ENCODE measurements at regions not wholly inside any gene's neighbourhood (a gene's known extent, or its start where the extent isn't known, plus 50 kb on each side); places are given as distances from the start of the nearest gene placed in this dataset.

DNA sequence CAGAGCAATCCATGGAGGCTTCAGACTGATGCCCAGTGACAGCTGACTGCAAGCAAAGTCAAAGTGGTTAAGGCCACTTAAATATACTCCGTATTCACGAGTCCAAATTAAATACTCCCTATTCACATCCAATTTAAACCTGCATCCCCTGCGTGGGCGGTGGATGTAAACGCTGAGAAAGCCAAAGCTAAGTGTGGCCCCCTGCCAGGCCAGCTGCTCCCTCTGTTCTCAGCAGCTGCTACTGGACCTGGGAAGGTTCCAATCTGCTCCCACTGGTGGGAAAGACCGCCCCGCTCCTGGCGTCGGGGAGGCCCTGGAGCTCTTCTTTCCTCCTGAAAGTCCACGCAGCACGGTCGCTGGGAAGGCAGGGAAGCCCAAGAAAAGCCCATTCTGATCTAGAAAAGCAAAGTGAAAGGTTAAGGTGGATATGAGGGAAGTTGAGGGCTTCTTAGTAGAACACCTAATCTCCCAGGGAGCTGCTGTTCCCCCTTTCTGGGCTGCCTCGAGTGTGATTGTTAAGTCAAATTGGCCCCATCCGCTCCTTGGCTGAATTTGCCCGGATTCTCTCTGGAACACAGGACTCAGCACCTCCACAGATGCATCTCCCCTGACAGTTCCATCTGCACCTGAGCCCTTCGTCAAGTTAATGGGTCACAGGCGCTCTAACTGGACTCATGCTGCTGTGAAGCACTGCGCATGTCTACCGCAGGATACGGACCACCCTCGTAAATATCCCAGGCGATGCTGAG, 205.5 kb downstream of the USP12 start:
- H3K27ac ChIP-seq = no peak overlapping the region
- TF ChIP-seq ZFX (IDR thresholded peaks at IDR 0.05; ENCODE audit: borderline replicate concordance) = no peak
- TF ChIP-seq, protein P1, sequence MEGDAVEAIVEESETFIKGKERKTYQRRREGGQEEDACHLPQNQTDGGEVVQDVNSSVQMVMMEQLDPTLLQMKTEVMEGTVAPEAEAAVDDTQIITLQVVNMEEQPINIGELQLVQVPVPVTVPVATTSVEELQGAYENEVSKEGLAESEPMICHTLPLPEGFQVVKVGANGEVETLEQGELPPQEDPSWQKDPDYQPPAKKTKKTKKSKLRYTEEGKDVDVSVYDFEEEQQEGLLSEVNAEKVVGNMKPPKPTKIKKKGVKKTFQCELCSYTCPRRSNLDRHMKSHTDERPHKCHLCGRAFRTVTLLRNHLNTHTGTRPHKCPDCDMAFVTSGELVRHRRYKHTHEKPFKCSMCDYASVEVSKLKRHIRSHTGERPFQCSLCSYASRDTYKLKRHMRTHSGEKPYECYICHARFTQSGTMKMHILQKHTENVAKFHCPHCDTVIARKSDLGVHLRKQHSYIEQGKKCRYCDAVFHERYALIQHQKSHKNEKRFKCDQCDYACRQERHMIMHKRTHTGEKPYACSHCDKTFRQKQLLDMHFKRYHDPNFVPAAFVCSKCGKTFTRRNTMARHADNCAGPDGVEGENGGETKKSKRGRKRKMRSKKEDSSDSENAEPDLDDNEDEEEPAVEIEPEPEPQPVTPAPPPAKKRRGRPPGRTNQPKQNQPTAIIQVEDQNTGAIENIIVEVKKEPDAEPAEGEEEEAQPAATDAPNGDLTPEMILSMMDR (IDR thresholded peaks at IDR 0.05) = no peak

DNA sequence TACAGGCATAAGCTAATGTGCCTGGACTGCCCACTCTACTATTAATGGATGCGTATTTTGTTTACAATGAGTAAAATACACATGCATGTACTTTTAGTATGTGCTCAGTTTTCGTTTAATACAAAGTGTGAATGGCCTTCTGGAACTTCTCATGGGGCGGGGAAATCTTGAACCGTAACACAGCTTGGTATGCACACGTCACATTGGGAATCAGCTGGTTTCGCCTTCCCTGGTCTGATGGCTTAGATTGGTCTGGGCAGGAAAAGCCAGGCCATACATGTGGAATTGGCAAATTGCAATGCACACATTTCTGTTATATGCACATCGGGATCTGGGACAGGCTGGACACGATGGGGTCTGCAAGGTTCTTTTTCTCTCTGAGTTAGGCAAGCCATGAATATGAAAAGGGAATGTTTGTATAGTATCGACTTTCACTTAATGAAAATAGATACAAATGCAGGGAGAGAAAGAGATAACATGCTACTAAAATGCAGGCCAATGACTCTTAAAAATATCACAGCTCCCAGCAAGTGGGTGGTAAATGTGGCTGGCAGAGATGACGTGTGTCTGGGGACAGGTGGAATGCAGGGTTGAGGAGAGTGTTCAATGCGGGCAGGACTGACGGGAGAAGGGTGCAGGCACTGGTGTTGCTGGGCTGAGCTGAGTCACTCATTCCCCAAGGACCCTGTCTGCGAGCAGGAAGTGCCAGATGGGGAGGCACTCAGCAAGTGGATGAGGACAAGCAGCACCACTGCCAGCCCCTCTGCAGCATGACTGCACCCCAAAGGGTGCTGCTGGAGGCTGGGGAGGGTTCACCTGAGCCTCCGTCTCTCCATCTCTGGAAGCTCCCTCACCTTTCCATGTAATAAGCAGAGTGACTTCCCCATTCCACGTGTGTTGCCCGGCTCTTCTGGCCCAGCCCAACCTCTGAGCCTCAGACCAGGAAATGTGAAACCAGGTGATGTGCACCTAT, 204.0 kb upstream of the GPR12 start:
- no peak for TF ChIP-seq ZFX (IDR thresholded peaks at IDR 0.05; ENCODE audit: borderline replicate concordance)
- TF ChIP-seq, protein P1 (IDR thresholded peaks at IDR 0.05) = no peak
- no peak overlapping the region for H3K27ac ChIP-seq

- TF ChIP-seq, protein P1 (IDR thresholded peaks at IDR 0.05) = no peak
- TF ChIP-seq ZFX (IDR thresholded peaks at IDR 0.05; ENCODE audit: borderline replicate concordance) = no peak
- H3K27ac ChIP-seq = no peak overlapping the region
Observed at GRCh38 chr13:26962671-26963070, 202.1 kb upstream of the GPR12 start.

GRCh38 chr13:26961890-26962615, 201.5 kb upstream of the GPR12 start:
- H3K27ac ChIP-seq = no peak overlapping the region
- no peak for TF ChIP-seq ZFX (IDR thresholded peaks at IDR 0.05; ENCODE audit: borderline replicate concordance)
- TF ChIP-seq, protein P1 (IDR thresholded peaks at IDR 0.05) = no peak

- no peak overlapping the region for H3K27ac ChIP-seq
- TF ChIP-seq, protein P1 (IDR thresholded peaks at IDR 0.05) = no peak
- no peak for TF ChIP-seq ZFX (IDR thresholded peaks at IDR 0.05; ENCODE audit: borderline replicate concordance)
Observed at GRCh38 chr13:26957182-26957581, 196.6 kb upstream of the GPR12 start.

DNA sequence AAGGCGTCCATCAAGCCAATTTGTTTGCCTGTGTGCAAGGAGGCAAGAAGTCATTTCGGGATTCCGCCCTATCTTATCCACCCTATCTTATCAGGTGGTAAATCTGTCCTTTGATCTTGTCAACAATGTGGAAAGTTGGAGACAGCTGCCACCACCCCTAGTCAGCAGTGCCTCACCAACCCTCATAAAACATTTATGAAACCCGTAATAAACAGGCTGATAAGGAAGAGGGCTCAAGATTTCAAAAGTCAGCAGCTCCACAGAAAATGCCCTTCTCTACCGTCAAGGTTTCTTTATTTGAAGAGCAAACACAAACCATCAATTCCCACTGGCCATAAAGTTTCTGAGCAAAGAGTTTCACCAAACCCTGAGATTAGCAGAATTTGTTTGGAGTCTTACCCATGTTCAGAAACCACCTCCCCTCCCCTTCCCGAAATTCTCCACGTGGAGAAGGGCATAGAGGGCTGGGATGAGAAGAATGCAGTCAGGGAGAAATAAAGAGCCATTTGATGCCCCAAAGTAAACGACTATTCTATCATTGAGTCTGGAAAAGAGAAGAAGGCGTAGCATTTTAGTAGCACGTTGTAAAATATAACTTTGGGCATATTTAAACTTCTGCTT, 196.0 kb upstream of the GPR12 start:
- no peak overlapping the region for H3K27ac ChIP-seq
- TF ChIP-seq ZFX (IDR thresholded peaks at IDR 0.05; ENCODE audit: borderline replicate concordance) = no peak
- TF ChIP-seq, protein P1 (IDR thresholded peaks at IDR 0.05) = no peak

Data from 22Rv1 (cell line).